ENCODE measurements at regions not wholly inside any gene's neighbourhood (a gene's known extent, or its start where the extent isn't known, plus 50 kb on each side); places are given as distances from the start of the nearest gene placed in this dataset.

DNA sequence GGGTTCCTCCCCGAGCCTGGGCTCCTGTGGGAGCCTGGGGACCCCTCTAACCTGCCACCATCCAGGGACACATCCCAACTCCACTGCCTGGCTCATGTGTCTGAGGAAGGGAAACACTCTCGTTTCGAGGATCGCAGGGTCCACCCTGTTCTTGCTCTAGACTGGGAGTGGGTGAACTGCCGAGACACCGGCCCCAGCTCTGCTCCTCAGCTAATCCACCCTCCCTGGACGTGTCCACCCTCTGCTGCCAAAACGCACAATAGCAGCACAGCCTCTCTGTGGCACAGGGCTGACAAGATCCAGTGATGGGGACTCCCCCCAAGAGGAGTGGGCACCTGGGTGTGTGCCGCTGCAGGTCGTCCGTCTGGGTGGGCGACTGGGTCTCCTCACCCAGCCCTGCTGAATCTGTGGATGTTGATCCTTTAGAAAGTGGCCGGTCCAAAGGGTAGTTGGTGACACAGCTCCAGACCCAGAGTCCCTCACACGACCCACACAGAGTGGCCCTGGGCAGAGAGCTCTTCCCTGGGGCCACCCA lies 65.2 kb upstream of the FAM20C start:
- ATAC-seq (no peak), DNase-seq (ENCODE audit: low spot score) (no peak)
- H3K27ac Mint-ChIP-seq = no peak overlapping the region
- H3K79me2 ChIP-seq (replicated peaks; ENCODE audit: insufficient read depth) = no peaks in the 10 kb centered on the region
- no peak overlapping the region for H3K4me2 ChIP-seq
- H3K4me3 ChIP-seq = no peak overlapping the region
- H3K9me3 Mint-ChIP-seq = no peaks in the 10 kb centered on the region; the same call in 2 of the 3 replicates
- no peaks in the 10 kb centered on the region for H4K20me1 ChIP-seq (replicated peaks; ENCODE audit: insufficient read depth)
- no peaks in the 10 kb centered on the region for H3K36me3 ChIP-seq (ENCODE audit: insufficient read depth)
- no peaks in the 10 kb centered on the region for H3K36me3 Mint-ChIP-seq (ENCODE audit: low read depth)
- H3K4me1 ChIP-seq (ENCODE audit: insufficient read depth) = peaks cover 14% of the 10 kb centered on the region
- no peaks in the 10 kb centered on the region for H3K9me2 ChIP-seq (ENCODE audit: insufficient read depth)
- no peak overlapping the region for H2AFZ ChIP-seq
- H3F3A ChIP-seq (replicated peaks; ENCODE audit: low read depth) = 0 out of 2 replicates have a peak, but pooled peaks cover 3% of the 10 kb centered on the region
- no peaks in the 10 kb centered on the region for H3K27me3 ChIP-seq (ENCODE audit: insufficient read depth)
- TF ChIP-seq, protein P1, sequence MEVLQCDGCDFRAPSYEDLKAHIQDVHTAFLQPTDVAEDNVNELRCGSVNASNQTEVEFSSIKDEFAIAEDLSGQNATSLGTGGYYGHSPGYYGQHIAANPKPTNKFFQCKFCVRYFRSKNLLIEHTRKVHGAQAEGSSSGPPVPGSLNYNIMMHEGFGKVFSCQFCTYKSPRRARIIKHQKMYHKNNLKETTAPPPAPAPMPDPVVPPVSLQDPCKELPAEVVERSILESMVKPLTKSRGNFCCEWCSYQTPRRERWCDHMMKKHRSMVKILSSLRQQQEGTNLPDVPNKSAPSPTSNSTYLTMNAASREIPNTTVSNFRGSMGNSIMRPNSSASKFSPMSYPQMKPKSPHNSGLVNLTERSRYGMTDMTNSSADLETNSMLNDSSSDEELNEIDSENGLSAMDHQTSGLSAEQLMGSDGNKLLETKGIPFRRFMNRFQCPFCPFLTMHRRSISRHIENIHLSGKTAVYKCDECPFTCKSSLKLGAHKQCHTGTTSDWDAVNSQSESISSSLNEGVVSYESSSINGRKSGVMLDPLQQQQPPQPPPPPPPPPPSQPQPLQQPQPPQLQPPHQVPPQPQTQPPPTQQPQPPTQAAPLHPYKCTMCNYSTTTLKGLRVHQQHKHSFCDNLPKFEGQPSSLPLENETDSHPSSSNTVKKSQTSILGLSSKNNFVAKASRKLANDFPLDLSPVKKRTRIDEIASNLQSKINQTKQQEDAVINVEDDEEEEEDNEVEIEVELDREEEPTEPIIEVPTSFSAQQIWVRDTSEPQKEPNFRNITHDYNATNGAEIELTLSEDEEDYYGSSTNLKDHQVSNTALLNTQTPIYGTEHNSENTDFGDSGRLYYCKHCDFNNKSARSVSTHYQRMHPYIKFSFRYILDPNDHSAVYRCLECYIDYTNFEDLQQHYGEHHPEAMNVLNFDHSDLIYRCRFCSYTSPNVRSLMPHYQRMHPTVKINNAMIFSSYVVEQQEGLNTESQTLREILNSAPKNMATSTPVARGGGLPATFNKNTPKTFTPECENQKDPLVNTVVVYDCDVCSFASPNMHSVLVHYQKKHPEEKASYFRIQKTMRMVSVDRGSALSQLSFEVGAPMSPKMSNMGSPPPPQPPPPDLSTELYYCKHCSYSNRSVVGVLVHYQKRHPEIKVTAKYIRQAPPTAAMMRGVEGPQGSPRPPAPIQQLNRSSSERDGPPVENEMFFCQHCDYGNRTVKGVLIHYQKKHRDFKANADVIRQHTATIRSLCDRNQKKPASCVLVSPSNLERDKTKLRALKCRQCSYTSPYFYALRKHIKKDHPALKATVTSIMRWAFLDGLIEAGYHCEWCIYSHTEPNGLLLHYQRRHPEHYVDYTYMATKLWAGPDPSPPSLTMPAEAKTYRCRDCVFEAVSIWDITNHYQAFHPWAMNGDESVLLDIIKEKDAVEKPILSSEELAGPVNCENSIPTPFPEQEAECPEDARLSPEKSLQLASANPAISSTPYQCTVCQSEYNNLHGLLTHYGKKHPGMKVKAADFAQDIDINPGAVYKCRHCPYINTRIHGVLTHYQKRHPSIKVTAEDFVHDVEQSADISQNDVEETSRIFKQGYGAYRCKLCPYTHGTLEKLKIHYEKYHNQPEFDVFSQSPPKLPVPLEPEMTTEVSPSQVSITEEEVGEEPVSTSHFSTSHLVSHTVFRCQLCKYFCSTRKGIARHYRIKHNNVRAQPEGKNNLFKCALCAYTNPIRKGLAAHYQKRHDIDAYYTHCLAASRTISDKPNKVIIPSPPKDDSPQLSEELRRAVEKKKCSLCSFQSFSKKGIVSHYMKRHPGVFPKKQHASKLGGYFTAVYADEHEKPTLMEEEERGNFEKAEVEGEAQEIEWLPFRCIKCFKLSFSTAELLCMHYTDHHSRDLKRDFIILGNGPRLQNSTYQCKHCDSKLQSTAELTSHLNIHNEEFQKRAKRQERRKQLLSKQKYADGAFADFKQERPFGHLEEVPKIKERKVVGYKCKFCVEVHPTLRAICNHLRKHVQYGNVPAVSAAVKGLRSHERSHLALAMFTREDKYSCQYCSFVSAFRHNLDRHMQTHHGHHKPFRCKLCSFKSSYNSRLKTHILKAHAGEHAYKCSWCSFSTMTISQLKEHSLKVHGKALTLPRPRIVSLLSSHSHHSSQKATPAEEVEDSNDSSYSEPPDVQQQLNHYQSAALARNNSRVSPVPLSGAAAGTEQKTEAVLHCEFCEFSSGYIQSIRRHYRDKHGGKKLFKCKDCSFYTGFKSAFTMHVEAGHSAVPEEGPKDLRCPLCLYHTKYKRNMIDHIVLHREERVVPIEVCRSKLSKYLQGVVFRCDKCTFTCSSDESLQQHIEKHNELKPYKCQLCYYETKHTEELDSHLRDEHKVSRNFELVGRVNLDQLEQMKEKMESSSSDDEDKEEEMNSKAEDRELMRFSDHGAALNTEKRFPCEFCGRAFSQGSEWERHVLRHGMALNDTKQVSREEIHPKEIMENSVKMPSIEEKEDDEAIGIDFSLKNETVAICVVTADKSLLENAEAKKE (CRISPR knock-in tag; IDR thresholded peaks at IDR 0.05) = no peak
- TF ChIP-seq, protein P2, sequence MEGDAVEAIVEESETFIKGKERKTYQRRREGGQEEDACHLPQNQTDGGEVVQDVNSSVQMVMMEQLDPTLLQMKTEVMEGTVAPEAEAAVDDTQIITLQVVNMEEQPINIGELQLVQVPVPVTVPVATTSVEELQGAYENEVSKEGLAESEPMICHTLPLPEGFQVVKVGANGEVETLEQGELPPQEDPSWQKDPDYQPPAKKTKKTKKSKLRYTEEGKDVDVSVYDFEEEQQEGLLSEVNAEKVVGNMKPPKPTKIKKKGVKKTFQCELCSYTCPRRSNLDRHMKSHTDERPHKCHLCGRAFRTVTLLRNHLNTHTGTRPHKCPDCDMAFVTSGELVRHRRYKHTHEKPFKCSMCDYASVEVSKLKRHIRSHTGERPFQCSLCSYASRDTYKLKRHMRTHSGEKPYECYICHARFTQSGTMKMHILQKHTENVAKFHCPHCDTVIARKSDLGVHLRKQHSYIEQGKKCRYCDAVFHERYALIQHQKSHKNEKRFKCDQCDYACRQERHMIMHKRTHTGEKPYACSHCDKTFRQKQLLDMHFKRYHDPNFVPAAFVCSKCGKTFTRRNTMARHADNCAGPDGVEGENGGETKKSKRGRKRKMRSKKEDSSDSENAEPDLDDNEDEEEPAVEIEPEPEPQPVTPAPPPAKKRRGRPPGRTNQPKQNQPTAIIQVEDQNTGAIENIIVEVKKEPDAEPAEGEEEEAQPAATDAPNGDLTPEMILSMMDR (conservative IDR thresholded peaks at IDR 0.05; ENCODE audit: low read depth in 2 of 2) = no peak
- no peak for TF ChIP-seq EZH2 (IDR thresholded peaks at IDR 0.05; ENCODE audit: low read depth, unreplicated experiment)
- TF ChIP-seq ZNF331 (CRISPR knock-in tag; IDR thresholded peaks at IDR 0.05; ENCODE audit: low read depth) = no peak
- TF ChIP-seq CREB1 (CRISPR knock-in tag; IDR thresholded peaks at IDR 0.05; ENCODE audit: low read depth) = no peak
- no peak for TF ChIP-seq NANOG (IDR thresholded peaks at IDR 0.05; ENCODE audit: borderline replicate concordance)
- TF ChIP-seq POLR2AphosphoS5 (IDR thresholded peaks at IDR 0.05; ENCODE audit: low read depth) = no peak
- no peak for TF ChIP-seq STAT1 (IDR thresholded peaks at IDR 0.05; ENCODE audit: unreplicated experiment)
- TF ChIP-seq, protein P3, sequence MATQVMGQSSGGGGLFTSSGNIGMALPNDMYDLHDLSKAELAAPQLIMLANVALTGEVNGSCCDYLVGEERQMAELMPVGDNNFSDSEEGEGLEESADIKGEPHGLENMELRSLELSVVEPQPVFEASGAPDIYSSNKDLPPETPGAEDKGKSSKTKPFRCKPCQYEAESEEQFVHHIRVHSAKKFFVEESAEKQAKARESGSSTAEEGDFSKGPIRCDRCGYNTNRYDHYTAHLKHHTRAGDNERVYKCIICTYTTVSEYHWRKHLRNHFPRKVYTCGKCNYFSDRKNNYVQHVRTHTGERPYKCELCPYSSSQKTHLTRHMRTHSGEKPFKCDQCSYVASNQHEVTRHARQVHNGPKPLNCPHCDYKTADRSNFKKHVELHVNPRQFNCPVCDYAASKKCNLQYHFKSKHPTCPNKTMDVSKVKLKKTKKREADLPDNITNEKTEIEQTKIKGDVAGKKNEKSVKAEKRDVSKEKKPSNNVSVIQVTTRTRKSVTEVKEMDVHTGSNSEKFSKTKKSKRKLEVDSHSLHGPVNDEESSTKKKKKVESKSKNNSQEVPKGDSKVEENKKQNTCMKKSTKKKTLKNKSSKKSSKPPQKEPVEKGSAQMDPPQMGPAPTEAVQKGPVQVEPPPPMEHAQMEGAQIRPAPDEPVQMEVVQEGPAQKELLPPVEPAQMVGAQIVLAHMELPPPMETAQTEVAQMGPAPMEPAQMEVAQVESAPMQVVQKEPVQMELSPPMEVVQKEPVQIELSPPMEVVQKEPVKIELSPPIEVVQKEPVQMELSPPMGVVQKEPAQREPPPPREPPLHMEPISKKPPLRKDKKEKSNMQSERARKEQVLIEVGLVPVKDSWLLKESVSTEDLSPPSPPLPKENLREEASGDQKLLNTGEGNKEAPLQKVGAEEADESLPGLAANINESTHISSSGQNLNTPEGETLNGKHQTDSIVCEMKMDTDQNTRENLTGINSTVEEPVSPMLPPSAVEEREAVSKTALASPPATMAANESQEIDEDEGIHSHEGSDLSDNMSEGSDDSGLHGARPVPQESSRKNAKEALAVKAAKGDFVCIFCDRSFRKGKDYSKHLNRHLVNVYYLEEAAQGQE (IDR thresholded peaks at IDR 0.05; ENCODE audit: unreplicated experiment) = no peak
- TF ChIP-seq JUNB (IDR thresholded peaks at IDR 0.05; ENCODE audit: unreplicated experiment) = no peak
- no peak for TF ChIP-seq EZH2phosphoT487 (IDR thresholded peaks at IDR 0.05; ENCODE audit: unreplicated experiment)
- TF ChIP-seq, protein P4, sequence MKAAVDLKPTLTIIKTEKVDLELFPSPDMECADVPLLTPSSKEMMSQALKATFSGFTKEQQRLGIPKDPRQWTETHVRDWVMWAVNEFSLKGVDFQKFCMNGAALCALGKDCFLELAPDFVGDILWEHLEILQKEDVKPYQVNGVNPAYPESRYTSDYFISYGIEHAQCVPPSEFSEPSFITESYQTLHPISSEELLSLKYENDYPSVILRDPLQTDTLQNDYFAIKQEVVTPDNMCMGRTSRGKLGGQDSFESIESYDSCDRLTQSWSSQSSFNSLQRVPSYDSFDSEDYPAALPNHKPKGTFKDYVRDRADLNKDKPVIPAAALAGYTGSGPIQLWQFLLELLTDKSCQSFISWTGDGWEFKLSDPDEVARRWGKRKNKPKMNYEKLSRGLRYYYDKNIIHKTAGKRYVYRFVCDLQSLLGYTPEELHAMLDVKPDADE (IDR thresholded peaks at IDR 0.05) = no peak
- no peak for TF ChIP-seq ZNF114 (CRISPR knock-in tag; IDR thresholded peaks at IDR 0.05)
- H3K4me3 Mint-ChIP-seq = no peak overlapping the region
- no peak overlapping the region for H3K27ac ChIP-seq (ENCODE audit: low read depth)
- peaks cover 22% of the 10 kb centered on the region for H3K4me1 Mint-ChIP-seq
- peaks cover 5% of the 10 kb centered on the region for H3K27me3 Mint-ChIP-seq (ENCODE audit: insufficient read depth, low read depth, poor library complexity)

Data from GM23338 (cell line).